Panc1 (cell line): ENCODE measurements at regions not wholly inside any gene's neighbourhood (a gene's known extent, or its start where the extent isn't known, plus 50 kb on each side); places are given as distances from the start of the nearest gene placed in this dataset.
"Not testable (repeated sequence)": the region's sequence is repeated elsewhere in the genome, so short reads cannot be mapped to it uniquely, and the experiment has no call there.

Source experiments
- CTCF ChIP-seq: fragments of 450-650 bp; IDR thresholded peaks from 2 replicates; pipeline ENCODE4 v1.5.1; 2017; ENCODE audit warnings: mild to moderate bottlenecking
- POLR2AphosphoS5 ChIP-seq: IDR thresholded peaks from 2 replicates; pipeline ENCODE4 v1.6.1; 2012; ENCODE audit warnings: mild to moderate bottlenecking, low read depth, low read length, moderate library complexity
- REST ChIP-seq, 2 experiments: IDR thresholded peaks; 2 replicates each; pipeline ENCODE4 v1.6.1; 2011 to 2012; ENCODE audit warnings: low read depth in 2 of 2, control low read depth in 1 of 2, low read length in 1 of 2, mild to moderate bottlenecking in 1 of 2, moderate library complexity in 1 of 2; ENCODE audit not compliant: insufficient read depth in 1 of 2
- SIN3A ChIP-seq: IDR thresholded peaks from 2 replicates; pipeline ENCODE4 v1.6.1; 2012; ENCODE audit warnings: low read depth, mild to moderate bottlenecking, low read length, moderate library complexity, borderline replicate concordance; ENCODE audit not compliant: insufficient read depth
- TCF7L2 ChIP-seq: IDR thresholded peaks from 2 replicates; pipeline ENCODE4 v1.6.1; 2011; ENCODE audit warnings: mild to moderate bottlenecking, low read depth, low read length, inconsistent platforms

- TF ChIP-seq CTCF; POLR2AphosphoS5; REST (IDR thresholded peaks at IDR 0.05; ENCODE audit: insufficient read depth in 1 of 2, low read depth in 2 of 2, low read length in 1 of 2); TCF7L2; SIN3A: not testable (repeated sequence)
Observed at GRCh38 chr9:42821468-42821867, 638.0 kb downstream of the SPATA31A6 start.
